Osteoblast (primary cell): ENCODE measurements at regions not wholly inside any gene's neighbourhood (a gene's known extent, or its start where the extent isn't known, plus 50 kb on each side); places are given as distances from the start of the nearest gene placed in this dataset.

ENCODE experiments used
- DNase-seq: peaks from one replicate; pipeline ENCODE4 v3.0.0; 2011; ENCODE audit warnings: low spot score, mixed read lengths; ENCODE audit not compliant: insufficient read length; ENCODE audit errors: missing footprints
- H2AFZ ChIP-seq: 2 replicates; pipeline ENCODE4 v1.6.0; 2011; ENCODE audit warnings: mild to moderate bottlenecking, low read length
- H3K27ac ChIP-seq: 2 replicates; pipeline ENCODE4 v1.5.1; 2011; ENCODE audit warnings: mild to moderate bottlenecking, low read depth, low read length, moderate library complexity
- H3K27me3 ChIP-seq: 2 replicates; pipeline ENCODE4 v1.6.0; 2012; ENCODE audit warnings: mild to moderate bottlenecking, control low read depth, inconsistent platforms, low read length, moderate library complexity; ENCODE audit not compliant: insufficient read depth
- H3K36me3 ChIP-seq: 2 replicates; pipeline ENCODE4 v1.5.1; 2011; ENCODE audit warnings: mild to moderate bottlenecking, low read length, control low read depth, moderate library complexity; ENCODE audit not compliant: insufficient read depth
- H3K4me1 ChIP-seq: 2 replicates; pipeline ENCODE4 v1.5.1; 2011; ENCODE audit warnings: mild to moderate bottlenecking, low read length, control low read depth, moderate library complexity; ENCODE audit not compliant: insufficient read depth
- H3K4me2 ChIP-seq: 2 replicates; pipeline ENCODE4 v1.6.0; 2011; ENCODE audit warnings: mild to moderate bottlenecking, low read length; ENCODE audit not compliant: insufficient read depth
- H3K4me3 ChIP-seq: fragments of 200-600 bp; sonication (generic); 3 replicates; pipeline ENCODE4 v1.5.1; 2012; ENCODE audit warnings: mild to moderate bottlenecking, low read length, inconsistent platforms; ENCODE audit not compliant: insufficient read depth
- H3K79me2 ChIP-seq: 2 replicates; pipeline ENCODE4 v1.6.0; 2012; ENCODE audit warnings: mild to moderate bottlenecking, low read length, control low read depth, inconsistent platforms; ENCODE audit not compliant: insufficient read depth
- H3K9me3 ChIP-seq: 2 replicates; pipeline ENCODE4 v1.5.1; 2011; ENCODE audit warnings: low read depth, low read length, control low read depth
- H4K20me1 ChIP-seq: 2 replicates; pipeline ENCODE4 v1.6.0; 2012; ENCODE audit warnings: mild to moderate bottlenecking, low read length, control low read depth; ENCODE audit not compliant: insufficient read depth
- CTCF ChIP-seq: IDR thresholded peaks from 2 replicates; pipeline ENCODE4 v1.5.1; 2011; ENCODE audit warnings: mild to moderate bottlenecking, low read depth, low read length, moderate library complexity; ENCODE audit errors: extremely low read depth

DNA sequence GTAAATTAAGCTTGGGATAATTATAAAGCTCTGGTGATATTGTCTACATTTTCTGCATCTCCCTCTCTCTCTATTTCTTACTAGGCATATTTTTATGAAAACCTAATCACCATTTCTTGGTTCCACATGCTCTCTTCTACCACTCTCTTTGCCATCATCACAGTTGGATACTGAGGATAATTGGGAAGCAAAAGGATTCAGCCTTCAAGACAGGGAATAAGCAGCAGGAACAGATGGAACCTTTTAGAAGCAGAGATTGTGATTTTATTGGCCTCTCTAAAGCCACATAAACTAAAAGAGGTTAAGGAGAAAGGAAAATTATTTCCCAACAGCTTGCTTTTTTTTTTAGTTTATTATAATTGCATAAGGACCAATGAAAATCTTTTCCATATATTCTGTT, 226.3 kb upstream of the SPHKAP start:
- Histone ChIP-seq H3K27ac (no peak overlapping the region), H2AFZ (no peak overlapping the region), H3K4me1 (no peaks in the 10 kb centered on the region), H3K36me3 (no peaks in the 10 kb centered on the region), H3K79me2 (no peaks in the 10 kb centered on the region), H3K4me3 (no peak overlapping the region), H3K4me2 (no peak overlapping the region), H4K20me1 (no peaks in the 10 kb centered on the region), H3K9me3 (no peaks in the 10 kb centered on the region), H3K27me3 (no peaks in the 10 kb centered on the region)
- no peak for TF ChIP-seq CTCF
- DNase-seq, result no peak

DNA sequence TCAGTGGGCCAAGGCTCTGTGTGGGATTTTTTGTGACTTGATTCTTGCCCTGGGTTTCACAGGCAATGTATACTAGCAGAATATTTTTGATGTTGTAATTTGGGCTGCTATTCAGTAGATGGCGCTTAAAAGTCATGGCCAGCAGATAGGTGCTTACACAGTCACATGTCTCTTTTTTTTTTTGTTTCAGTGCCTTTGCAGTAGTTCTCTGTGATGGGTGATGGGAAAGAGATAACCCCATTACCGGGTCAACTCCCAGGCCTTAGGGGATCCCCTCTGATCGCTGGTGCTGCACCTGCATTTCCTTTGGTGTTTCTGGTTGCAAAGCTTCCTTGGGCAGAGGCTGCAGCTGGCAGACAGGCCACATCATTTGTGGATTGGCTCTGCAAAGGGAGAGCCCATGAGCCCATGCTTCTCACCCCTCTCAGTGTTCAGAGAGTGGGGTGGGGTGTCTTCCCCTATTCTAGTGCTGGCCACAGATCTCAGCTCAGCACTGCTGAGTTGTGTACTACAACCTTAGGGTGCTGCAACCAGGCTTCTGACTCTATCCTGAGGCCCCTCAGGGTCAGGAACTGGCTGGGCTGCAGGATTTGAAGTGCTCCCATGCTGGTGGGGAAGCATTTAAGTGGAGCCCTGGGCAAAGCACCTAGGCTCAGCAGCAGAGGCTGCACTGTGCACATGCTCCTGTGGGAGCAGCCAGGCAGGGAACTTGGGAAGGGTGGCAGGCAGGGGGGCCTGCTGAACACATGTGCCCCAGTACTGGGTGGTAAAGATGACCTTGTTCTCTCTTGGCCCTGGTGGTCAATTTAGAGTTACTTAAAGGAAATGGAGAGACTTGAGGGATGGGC, 219.8 kb upstream of the SPHKAP start:
- Histone ChIP-seq H3K79me2 (no peaks in the 10 kb centered on the region), H4K20me1 (no peaks in the 10 kb centered on the region), H3K4me3 (no peak overlapping the region), H3K9me3 (no peaks in the 10 kb centered on the region), H3K27me3 (no peaks in the 10 kb centered on the region), H3K4me1 (no peaks in the 10 kb centered on the region), H3K36me3 (no peaks in the 10 kb centered on the region), H3K27ac (no peak overlapping the region), H2AFZ (no peak overlapping the region), H3K4me2 (no peak overlapping the region)
- DNase-seq, result no peak
- TF ChIP-seq CTCF, result no peak

DNA sequence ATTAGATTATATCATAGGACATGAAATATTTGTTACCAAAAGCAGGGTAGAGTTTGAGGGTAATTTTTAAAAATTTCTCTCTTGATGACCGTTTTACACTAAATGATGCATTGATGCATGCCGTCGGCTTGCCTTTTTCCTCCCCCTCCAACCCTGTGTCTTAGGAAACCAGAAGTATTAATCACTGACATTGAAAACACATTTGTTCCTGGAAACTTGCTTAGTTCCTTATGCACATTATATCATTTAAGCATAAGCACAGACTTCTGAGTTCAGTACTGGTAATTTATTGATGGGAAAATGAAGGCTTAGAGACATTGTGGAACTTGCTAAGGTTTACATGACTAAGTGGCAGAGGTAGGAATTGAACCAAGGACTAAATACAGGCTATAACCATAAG, 206.3 kb upstream of the SPHKAP start:
- H3K9me3 ChIP-seq, result peaks cover under 1% of the 10 kb centered on the region
- H3K27ac ChIP-seq, result no peak overlapping the region
- no peak overlapping the region for H3K4me2 ChIP-seq
- H3K4me1 ChIP-seq, result no peaks in the 10 kb centered on the region
- H3K4me3 ChIP-seq, result no peak overlapping the region
- DNase-seq, result no peak
- no peaks in the 10 kb centered on the region for H3K79me2 ChIP-seq
- no peaks in the 10 kb centered on the region for H3K36me3 ChIP-seq
- TF ChIP-seq CTCF, result no peak
- H3K27me3 ChIP-seq, result no peaks in the 10 kb centered on the region
- no peak overlapping the region for H2AFZ ChIP-seq
- H4K20me1 ChIP-seq, result no peaks in the 10 kb centered on the region

GRCh38 chr2:228378696-228379425, 197.4 kb upstream of the SPHKAP start:
- no peaks in the 10 kb centered on the region for H3K27me3 ChIP-seq
- no peaks in the 10 kb centered on the region for H4K20me1 ChIP-seq
- no peak overlapping the region for H2AFZ ChIP-seq
- no peak overlapping the region for H3K27ac ChIP-seq
- no peak for DNase-seq
- no peak for TF ChIP-seq CTCF
- no peaks in the 10 kb centered on the region for H3K4me1 ChIP-seq
- H3K4me2 ChIP-seq, result no peak overlapping the region
- H3K36me3 ChIP-seq, result no peaks in the 10 kb centered on the region
- H3K9me3 ChIP-seq, result peaks cover 2% of the 10 kb centered on the region
- H3K79me2 ChIP-seq, result no peaks in the 10 kb centered on the region
- no peak overlapping the region for H3K4me3 ChIP-seq
